ENCODE measurements at regions not wholly inside any gene's neighbourhood (a gene's known extent, or its start where the extent isn't known, plus 50 kb on each side); places are given as distances from the start of the nearest gene placed in this dataset.

GRCh38 chr5:68130253-68130652, 85.3 kb upstream of the PIK3R1 start:
- TF ChIP-seq POLR2A (IDR thresholded peaks at IDR 0.05) (no peak), CTCF (IDR thresholded peaks at IDR 0.05) (no peak)

Data from uterus (tissue), 2 donors.